Pancreas (tissue), 10 donors: ENCODE measurements at regions not wholly inside any gene's neighbourhood (a gene's known extent, or its start where the extent isn't known, plus 50 kb on each side); places are given as distances from the start of the nearest gene placed in this dataset.

Source experiments
- ATAC-seq, 4 donors: fragments of 200-7000 bp; cut with Tn5 transposase; one replicate each; pipeline versions ENCODE4 v1.8.0 to v1.9.1; 2020; ENCODE audit warnings: mild to moderate bottlenecking in 4 of 4, moderate library complexity in 4 of 4
- DNase-seq, 6 donors: peaks; one replicate each; pipeline ENCODE4 v3.0.0-alpha.2; 2020
- FAIRE-seq: peaks from 2 replicates; lab custom pipeline; 2012; peaks lifted over from hg19 to GRCh38; lab: Jason Lieb, UNC
- H3K27ac ChIP-seq, 4 donors: fragments of 200-600 bp; sonication (generic); 1 replicate in 3 of 4; 2 replicates in 1 of 4; pipeline versions ENCODE4 v1.5.0 to v1.8.0; 2020
- H3K27me3 ChIP-seq, 4 donors: fragments of 200-600 bp; one replicate each; pipeline ENCODE4 v1.8.0; 2021
- H3K36me3 ChIP-seq, 3 donors: fragments of 200-600 bp; sonication (generic) in 1 of 3; one replicate each; pipeline versions ENCODE4 v1.5.0 to v1.8.0; 2020 to 2021
- H3K4me1 ChIP-seq, 3 donors: fragments of 200-600 bp; one replicate each; pipeline ENCODE4 v1.8.0; 2021
- H3K4me3 ChIP-seq, 4 donors: fragments of 200-600 bp; sonication (generic) in 2 of 4; one replicate each; pipeline versions ENCODE4 v1.5.0 to v1.8.0; 2020 to 2021
- H3K9me3 ChIP-seq, 4 donors: fragments of 200-600 bp; one replicate each; pipeline ENCODE4 v1.8.0; 2021
- WGBS, 2 donors: extraction: QIAGEN DNeasy Blood & Tissue Kit; methylation state at CpG; one replicate each; pipeline ENCODE4 v1.1.7; 2013; 5-methylcytosine and 5-hydroxymethylcytosine counted together
- intact Hi-C, 3 donors: fragments of 100-400 bp; cut with DNase I; formaldehyde crosslinking; loops; one replicate each; pipeline versions ENCODE4 v1.11.1 to v1.14.2; 2022
- TF ChIP-seq, protein P1 (sequence below), 4 donors: fragments of 200-600 bp; sonication (generic) in 3 of 4; IDR thresholded peaks; one replicate each; pipeline versions ENCODE4 v1.5.0 to v1.8.0; 2021; ENCODE audit warnings: antibody characterized with exemption in 4 of 4
- donor health status: healthy with polysubstance abuse.
- donor health status: DM: no; HTN: no; CAD: no; lungs with moderate emphysema.
- donor health status: DM: no; HTN: no; CAD: no.
- donor health status: control.
- donor health status: control.
- donor health status: Bipolar disorder and iron deficiency.
- donor health status: DM: yes; HTN: yes; CAD: no.
- donor health status: DM: no; HTN: no; CAD: no.
- donor health status: DM: no; HTN: no; CAD: no.
- donor health status: DM: yes; HTN: yes; CAD: no.

DNA sequence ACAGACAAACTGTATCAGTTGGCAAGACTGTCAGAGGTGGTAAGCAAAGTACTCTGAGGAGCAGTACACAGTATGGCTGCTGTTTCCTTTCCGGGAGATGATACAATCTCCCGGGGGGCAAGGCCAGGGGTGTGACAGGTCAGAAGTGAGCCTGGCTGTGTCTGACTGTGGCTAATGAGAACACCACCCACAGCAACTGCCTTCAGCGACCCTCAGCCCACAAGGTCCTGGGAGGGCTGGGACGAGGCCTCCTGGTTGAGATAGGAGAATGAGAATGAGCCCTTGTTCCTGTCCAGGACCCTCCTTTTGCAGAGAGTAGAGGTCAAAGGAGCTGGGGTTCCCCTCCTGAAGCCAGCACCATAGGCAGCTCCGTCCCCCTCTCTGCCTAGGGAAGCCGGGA lies 421.7 kb downstream of the TCERG1L start:
- no peaks in the 10 kb centered on the region for H3K36me3 ChIP-seq

DNA sequence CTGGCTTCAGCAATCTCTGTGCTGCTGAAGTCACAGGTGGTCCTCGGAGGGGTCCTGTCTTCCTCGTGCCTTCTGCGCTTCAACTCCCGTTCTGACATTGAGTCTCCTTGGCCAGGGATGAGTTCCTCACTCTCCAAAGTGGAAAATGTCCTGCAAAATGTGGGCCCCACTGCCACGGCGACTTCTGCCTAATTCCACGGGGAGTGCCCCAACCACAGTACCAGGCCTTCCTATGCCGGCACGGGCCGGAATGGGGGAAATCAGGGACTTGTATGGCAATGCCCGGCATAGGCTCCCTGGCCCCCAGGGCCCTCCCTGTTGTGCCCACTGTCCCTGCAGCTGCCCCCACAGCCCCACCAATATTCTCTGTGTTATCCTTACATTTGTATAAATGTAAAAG lies 420.5 kb downstream of the TCERG1L start:
- ATAC-seq = no peak
- H3K4me3 ChIP-seq = no peak overlapping the region
- H3K27me3 ChIP-seq = no peaks in the 10 kb centered on the region
- TF ChIP-seq, protein P1, sequence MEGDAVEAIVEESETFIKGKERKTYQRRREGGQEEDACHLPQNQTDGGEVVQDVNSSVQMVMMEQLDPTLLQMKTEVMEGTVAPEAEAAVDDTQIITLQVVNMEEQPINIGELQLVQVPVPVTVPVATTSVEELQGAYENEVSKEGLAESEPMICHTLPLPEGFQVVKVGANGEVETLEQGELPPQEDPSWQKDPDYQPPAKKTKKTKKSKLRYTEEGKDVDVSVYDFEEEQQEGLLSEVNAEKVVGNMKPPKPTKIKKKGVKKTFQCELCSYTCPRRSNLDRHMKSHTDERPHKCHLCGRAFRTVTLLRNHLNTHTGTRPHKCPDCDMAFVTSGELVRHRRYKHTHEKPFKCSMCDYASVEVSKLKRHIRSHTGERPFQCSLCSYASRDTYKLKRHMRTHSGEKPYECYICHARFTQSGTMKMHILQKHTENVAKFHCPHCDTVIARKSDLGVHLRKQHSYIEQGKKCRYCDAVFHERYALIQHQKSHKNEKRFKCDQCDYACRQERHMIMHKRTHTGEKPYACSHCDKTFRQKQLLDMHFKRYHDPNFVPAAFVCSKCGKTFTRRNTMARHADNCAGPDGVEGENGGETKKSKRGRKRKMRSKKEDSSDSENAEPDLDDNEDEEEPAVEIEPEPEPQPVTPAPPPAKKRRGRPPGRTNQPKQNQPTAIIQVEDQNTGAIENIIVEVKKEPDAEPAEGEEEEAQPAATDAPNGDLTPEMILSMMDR (IDR thresholded peaks at IDR 0.05) = no peak
- WGBS, 2 donors = 78 to 88% methylated on average over 11 of the region's 11 CpGs
- no peak for FAIRE-seq
- H3K9me3 ChIP-seq = no peaks in the 10 kb centered on the region
- intact Hi-C loops = no loop called here
- no peaks in the 10 kb centered on the region for H3K4me1 ChIP-seq
- H3K36me3 ChIP-seq = no peaks in the 10 kb centered on the region
- H3K27ac ChIP-seq = no peak overlapping the region
- DNase-seq = no peak

More for the DNA sequence above, 421.7 kb downstream of the TCERG1L start:
- no peak overlapping the region for H3K4me3 ChIP-seq
- DNase-seq = no peak
- H3K27me3 ChIP-seq = no peaks in the 10 kb centered on the region
- no peak for FAIRE-seq
- no peaks in the 10 kb centered on the region for H3K9me3 ChIP-seq
- intact Hi-C loops = no loop called here
- TF ChIP-seq, protein P1 (IDR thresholded peaks at IDR 0.05) = no peak
- no peak overlapping the region for H3K27ac ChIP-seq
- 69 to 74% methylated on average over 6 of the region's 6 CpGs for WGBS, 2 donors
- no peak for ATAC-seq
- H3K4me1 ChIP-seq = no peaks in the 10 kb centered on the region

DNA sequence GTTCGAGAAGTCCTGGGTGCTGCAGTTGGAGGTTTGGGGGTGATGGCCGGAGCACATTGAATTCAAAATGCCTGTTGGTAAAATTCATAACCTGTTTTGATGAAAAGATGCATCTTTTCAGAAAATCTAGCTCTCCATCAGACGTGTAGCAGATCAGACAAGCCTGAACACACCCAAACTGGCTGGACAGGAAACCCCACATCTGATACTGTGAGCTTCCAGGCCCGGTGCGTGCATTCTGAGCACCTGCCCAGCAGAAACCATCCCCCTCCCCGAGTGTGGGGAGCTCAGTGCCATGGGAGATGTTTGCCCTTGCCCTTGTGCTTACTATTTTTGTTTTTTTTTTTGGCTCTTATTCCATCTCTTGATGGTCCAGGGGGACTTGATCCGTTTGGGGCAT lies 417.1 kb downstream of the TCERG1L start:
- TF ChIP-seq, protein P1 (IDR thresholded peaks at IDR 0.05) = no peak
- WGBS, 2 donors = 39 to 40% methylated on average over 7 of the region's 7 CpGs
- H3K9me3 ChIP-seq = no peaks in the 10 kb centered on the region
- H3K27ac ChIP-seq = no peak overlapping the region
- ATAC-seq (no peak), FAIRE-seq (no peak), DNase-seq (no peak)
- intact Hi-C loops = no loop called here
- no peaks in the 10 kb centered on the region for H3K36me3 ChIP-seq
- no peaks in the 10 kb centered on the region for H3K27me3 ChIP-seq
- H3K4me1 ChIP-seq = no peaks in the 10 kb centered on the region
- H3K4me3 ChIP-seq = no peak overlapping the region

DNA sequence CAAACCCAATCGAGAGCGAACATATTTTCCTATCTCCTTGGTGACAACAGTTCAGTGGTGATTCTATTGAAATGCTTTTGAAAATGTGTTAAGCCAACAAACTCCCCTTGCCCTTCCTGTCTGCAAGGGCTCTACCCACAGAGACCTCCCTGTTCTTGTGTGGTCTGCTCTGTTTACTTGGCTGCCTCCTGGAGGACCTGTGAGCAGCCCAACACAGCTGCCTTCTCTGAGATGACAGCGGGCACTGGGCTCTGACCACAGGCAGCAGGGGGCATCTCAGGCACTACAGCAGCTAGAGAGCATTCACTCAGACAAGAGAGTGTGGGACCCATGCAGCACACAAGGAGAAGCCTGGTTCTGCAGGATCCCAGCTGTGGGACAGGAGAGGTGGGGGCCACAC lies 416.4 kb downstream of the TCERG1L start:
- WGBS, 2 donors = 43 to 54% methylated on average over 3 of the region's 3 CpGs
- Histone ChIP-seq H3K4me3 (no peak overlapping the region), H3K27ac (no peak overlapping the region), H3K36me3 (no peaks in the 10 kb centered on the region), H3K27me3 (no peaks in the 10 kb centered on the region), H3K4me1 (no peaks in the 10 kb centered on the region), H3K9me3 (no peaks in the 10 kb centered on the region)
- FAIRE-seq (no peak), DNase-seq (no peak), ATAC-seq (no peak)
- TF ChIP-seq, protein P1 (IDR thresholded peaks at IDR 0.05) = no peak
- intact Hi-C loops = no loop called here

DNA sequence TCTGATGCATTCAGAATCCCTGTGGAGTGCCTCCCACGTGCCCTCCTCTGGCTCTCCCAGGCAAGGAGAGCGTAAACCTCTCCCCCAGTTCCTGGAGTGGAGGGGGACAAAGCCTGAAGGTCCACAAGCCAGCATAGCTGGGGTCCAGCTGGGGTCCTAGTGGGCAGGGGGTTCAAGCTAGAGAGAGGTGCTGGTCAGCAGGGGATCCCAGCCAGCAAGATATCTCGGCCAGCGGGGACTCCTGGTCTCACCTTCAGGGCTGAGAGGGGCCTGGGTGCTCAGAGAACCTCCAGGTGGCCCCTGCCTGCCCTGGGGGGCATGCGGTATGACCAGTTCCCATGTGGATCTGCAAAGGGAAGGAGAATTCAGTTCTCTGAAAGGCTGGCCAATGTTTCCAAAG lies 413.7 kb downstream of the TCERG1L start:
- ATAC-seq (no peak), DNase-seq (no peak), FAIRE-seq (no peak)
- intact Hi-C loops = no loop called here
- H3K9me3 ChIP-seq = no peaks in the 10 kb centered on the region
- H3K4me3 ChIP-seq = no peak overlapping the region
- no peaks in the 10 kb centered on the region for H3K27me3 ChIP-seq
- H3K36me3 ChIP-seq = no peaks in the 10 kb centered on the region
- TF ChIP-seq, protein P1 (IDR thresholded peaks at IDR 0.05) = no peak
- WGBS, 2 donors = 60 to 74% methylated on average over 5 of the region's 5 CpGs
- H3K27ac ChIP-seq = no peak overlapping the region
- no peaks in the 10 kb centered on the region for H3K4me1 ChIP-seq
